ENCODE measurements at regions not wholly inside any gene's neighbourhood (a gene's known extent, or its start where the extent isn't known, plus 50 kb on each side); places are given as distances from the start of the nearest gene placed in this dataset.
A peak's percentile ranks its signal among the peaks of the same experiment; 100 is the strongest.

DNA sequence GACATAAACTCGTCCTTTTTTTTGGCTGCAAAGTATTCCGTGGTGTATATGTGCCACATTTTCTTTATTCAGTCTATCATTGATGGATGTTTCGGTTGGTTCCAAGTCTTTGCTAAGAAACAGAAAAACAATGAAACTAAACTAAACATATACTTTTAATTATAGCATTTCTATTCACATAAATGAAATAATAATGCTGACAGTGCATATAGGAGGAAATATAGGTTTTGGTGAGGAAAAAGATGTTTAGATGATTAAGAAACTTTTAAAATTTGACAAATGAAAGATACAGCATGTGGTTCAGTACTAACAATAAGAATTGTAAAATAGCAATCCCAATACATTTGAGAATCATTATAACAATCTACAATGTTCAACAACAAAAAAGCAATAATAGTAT, 1094.5 kb upstream of the CDH6 start (continued):
- TF ChIP-seq ZNF331 (CRISPR knock-in tag; IDR thresholded peaks at IDR 0.05; ENCODE audit: low read depth) = no peak
- no peak for TF ChIP-seq POLR2AphosphoS5 (IDR thresholded peaks at IDR 0.05; ENCODE audit: low read depth)
- TF ChIP-seq ZNF462 (CRISPR knock-in tag; IDR thresholded peaks at IDR 0.05) = no peak
- TF ChIP-seq ZNF114 (CRISPR knock-in tag; IDR thresholded peaks at IDR 0.05) = no peak
- no peak for TF ChIP-seq EZH2 (IDR thresholded peaks at IDR 0.05; ENCODE audit: low read depth, unreplicated experiment)

GRCh38 chr5:30092548-30092947, 1100.9 kb upstream of the CDH6 start:
- Histone ChIP-seq H4K20me1 (replicated peaks; ENCODE audit: insufficient read depth) (no peaks in the 10 kb centered on the region), H3K36me3 (ENCODE audit: insufficient read depth) (no peaks in the 10 kb centered on the region), H3K4me1 (ENCODE audit: insufficient read depth) (peaks cover 18% of the 10 kb centered on the region; the same call in 1 of the 2 replicates), H3K27ac (ENCODE audit: low read depth) (no peak overlapping the region), H3K79me2 (replicated peaks; ENCODE audit: insufficient read depth) (no peaks in the 10 kb centered on the region), H3K27me3 (ENCODE audit: insufficient read depth) (no peaks in the 10 kb centered on the region), H3K4me3 (no peak overlapping the region), H3K9me2 (ENCODE audit: insufficient read depth) (no peaks in the 10 kb centered on the region), H3F3A (replicated peaks; ENCODE audit: low read depth) (no peaks in the 10 kb centered on the region), H2AFZ (peak overlapping the region; percentile 7; the same call in 1 of the 2 replicates), H3K4me2 (no peak overlapping the region)
- H3K27ac Mint-ChIP-seq = no peak overlapping the region
- H3K9me3 Mint-ChIP-seq = peaks cover 2% of the 10 kb centered on the region; the same call in 1 of the 3 replicates
- H3K4me1 Mint-ChIP-seq = peaks cover 19% of the 10 kb centered on the region
- no peak for ATAC-seq
- no peaks in the 10 kb centered on the region for H3K27me3 Mint-ChIP-seq (ENCODE audit: insufficient read depth, low read depth, poor library complexity)
- no peaks in the 10 kb centered on the region for H3K36me3 Mint-ChIP-seq (ENCODE audit: low read depth)
- no peak for DNase-seq (ENCODE audit: low spot score)
- H3K4me3 Mint-ChIP-seq = no peak overlapping the region
- TF ChIP-seq EZH2phosphoT487 (IDR thresholded peaks at IDR 0.05; ENCODE audit: unreplicated experiment) = no peak
- no peak for TF ChIP-seq NANOG (IDR thresholded peaks at IDR 0.05; ENCODE audit: borderline replicate concordance)
- no peak for TF ChIP-seq JUNB (IDR thresholded peaks at IDR 0.05; ENCODE audit: unreplicated experiment)
- TF ChIP-seq EZH2 (IDR thresholded peaks at IDR 0.05; ENCODE audit: low read depth, unreplicated experiment) = no peak
- TF ChIP-seq, protein P1, sequence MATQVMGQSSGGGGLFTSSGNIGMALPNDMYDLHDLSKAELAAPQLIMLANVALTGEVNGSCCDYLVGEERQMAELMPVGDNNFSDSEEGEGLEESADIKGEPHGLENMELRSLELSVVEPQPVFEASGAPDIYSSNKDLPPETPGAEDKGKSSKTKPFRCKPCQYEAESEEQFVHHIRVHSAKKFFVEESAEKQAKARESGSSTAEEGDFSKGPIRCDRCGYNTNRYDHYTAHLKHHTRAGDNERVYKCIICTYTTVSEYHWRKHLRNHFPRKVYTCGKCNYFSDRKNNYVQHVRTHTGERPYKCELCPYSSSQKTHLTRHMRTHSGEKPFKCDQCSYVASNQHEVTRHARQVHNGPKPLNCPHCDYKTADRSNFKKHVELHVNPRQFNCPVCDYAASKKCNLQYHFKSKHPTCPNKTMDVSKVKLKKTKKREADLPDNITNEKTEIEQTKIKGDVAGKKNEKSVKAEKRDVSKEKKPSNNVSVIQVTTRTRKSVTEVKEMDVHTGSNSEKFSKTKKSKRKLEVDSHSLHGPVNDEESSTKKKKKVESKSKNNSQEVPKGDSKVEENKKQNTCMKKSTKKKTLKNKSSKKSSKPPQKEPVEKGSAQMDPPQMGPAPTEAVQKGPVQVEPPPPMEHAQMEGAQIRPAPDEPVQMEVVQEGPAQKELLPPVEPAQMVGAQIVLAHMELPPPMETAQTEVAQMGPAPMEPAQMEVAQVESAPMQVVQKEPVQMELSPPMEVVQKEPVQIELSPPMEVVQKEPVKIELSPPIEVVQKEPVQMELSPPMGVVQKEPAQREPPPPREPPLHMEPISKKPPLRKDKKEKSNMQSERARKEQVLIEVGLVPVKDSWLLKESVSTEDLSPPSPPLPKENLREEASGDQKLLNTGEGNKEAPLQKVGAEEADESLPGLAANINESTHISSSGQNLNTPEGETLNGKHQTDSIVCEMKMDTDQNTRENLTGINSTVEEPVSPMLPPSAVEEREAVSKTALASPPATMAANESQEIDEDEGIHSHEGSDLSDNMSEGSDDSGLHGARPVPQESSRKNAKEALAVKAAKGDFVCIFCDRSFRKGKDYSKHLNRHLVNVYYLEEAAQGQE (IDR thresholded peaks at IDR 0.05; ENCODE audit: unreplicated experiment) = no peak
- no peak for TF ChIP-seq STAT1 (IDR thresholded peaks at IDR 0.05; ENCODE audit: unreplicated experiment)

Data from GM23338 (cell line).